Sigmoid colon (tissue), 4 donors: ENCODE measurements at regions not wholly inside any gene's neighbourhood (a gene's known extent, or its start where the extent isn't known, plus 50 kb on each side); places are given as distances from the start of the nearest gene placed in this dataset.

Experiments used
- EP300 ChIP-seq, 4 donors: sonication (generic); formaldehyde crosslinking; IDR thresholded peaks; one replicate each; pipeline ENCODE4 v1.6.1; 2017; ENCODE audit warnings: antibody characterized with exemption in 4 of 4
- POLR2A ChIP-seq, 2 donors: fragments of 450-650 bp; IDR thresholded peaks; one replicate each; pipeline ENCODE4 v1.6.1; 2016; ENCODE audit warnings: antibody characterized with exemption in 2 of 2, mild to moderate bottlenecking in 2 of 2, moderate library complexity in 2 of 2
- POLR2AphosphoS5 ChIP-seq, 4 donors: sonication (generic); formaldehyde crosslinking; IDR thresholded peaks; one replicate each; pipeline ENCODE4 v1.6.1; 2017; ENCODE audit warnings: antibody characterized with exemption in 4 of 4
- TF ChIP-seq, protein P1 (sequence below), 4 experiments: fragments of 450-650 bp in 3 of 4; fragments of 200-600 bp in 1 of 4; IDR thresholded peaks; one replicate each; pipeline ENCODE4 v1.5.1; 2016 to 2019; ENCODE audit warnings: antibody characterized with exemption in 4 of 4, mild to moderate bottlenecking in 3 of 4, moderate library complexity in 2 of 4

DNA sequence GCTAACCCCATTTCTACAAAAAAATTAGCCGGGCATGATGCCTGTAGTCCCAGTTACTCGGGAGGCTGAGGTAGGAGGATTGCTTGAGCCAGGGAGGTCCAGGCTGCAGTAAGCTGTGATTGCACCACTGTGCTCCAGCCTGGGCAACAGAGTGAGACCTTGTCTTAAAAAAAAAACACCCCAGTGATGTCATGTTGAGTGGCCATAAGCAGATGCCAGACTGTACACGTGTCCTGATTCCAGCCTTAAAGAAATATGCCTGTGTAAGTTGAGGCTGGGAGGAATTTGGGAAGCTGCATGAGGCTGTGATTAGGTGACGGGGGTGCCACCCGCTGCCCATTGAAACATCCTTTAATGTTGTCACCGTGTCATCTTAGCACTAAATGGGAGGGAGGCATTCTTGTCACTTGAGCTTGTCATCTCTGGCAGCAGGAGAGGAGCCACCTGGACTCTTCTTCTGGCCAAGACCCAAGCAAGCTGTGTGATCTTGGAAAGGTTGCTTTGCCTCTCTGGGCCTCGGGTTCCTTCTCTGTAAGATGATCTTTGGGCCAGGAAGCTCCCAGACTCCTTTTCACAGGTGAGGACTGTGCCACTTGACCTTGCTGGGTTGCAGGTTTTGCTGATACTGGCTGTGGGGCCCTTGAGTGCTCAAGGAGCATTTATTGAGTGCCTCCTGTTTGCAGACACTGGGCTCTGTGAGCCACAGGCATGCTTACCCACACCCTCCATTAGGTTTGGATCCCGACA, 98.3 kb upstream of the CIBAR2 start:
- TF ChIP-seq EP300 (IDR thresholded peaks at IDR 0.05) = no peak
- TF ChIP-seq, protein P1, sequence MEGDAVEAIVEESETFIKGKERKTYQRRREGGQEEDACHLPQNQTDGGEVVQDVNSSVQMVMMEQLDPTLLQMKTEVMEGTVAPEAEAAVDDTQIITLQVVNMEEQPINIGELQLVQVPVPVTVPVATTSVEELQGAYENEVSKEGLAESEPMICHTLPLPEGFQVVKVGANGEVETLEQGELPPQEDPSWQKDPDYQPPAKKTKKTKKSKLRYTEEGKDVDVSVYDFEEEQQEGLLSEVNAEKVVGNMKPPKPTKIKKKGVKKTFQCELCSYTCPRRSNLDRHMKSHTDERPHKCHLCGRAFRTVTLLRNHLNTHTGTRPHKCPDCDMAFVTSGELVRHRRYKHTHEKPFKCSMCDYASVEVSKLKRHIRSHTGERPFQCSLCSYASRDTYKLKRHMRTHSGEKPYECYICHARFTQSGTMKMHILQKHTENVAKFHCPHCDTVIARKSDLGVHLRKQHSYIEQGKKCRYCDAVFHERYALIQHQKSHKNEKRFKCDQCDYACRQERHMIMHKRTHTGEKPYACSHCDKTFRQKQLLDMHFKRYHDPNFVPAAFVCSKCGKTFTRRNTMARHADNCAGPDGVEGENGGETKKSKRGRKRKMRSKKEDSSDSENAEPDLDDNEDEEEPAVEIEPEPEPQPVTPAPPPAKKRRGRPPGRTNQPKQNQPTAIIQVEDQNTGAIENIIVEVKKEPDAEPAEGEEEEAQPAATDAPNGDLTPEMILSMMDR (IDR thresholded peaks at IDR 0.05) = no peak
- no peak for TF ChIP-seq POLR2A (IDR thresholded peaks at IDR 0.05)
- no peak for TF ChIP-seq POLR2AphosphoS5 (IDR thresholded peaks at IDR 0.05)
